ENCODE measurements at regions not wholly inside any gene's neighbourhood (a gene's known extent, or its start where the extent isn't known, plus 50 kb on each side); places are given as distances from the start of the nearest gene placed in this dataset.

DNA sequence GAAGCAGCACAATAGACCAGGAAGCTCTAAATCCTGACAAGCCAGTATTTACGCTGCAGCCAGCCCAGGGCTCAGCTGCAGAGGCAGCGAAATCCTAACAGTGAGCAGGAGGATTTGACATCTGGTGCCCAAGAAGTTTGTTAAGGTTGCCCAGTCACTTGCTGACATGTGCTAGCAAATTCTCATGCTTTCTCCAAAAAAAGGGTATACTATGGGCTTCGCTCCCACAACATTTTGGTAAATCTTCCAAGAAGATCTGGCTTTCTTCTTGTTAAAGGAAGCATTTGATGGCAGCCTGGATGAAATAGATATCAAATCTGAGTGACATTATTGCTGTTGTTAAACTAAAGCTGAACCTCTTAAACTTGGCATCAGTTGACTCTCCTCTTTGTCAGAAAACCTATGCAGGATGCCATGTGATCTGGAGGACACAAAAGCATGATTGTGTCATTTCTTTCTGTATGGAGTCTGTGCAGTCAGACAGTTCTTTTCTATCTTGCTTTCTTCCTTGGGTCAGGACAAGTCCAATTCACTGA lies 949.7 kb upstream of the RBFOX1 start:
- no peak overlapping the region for H3K4me3 ChIP-seq

DNA sequence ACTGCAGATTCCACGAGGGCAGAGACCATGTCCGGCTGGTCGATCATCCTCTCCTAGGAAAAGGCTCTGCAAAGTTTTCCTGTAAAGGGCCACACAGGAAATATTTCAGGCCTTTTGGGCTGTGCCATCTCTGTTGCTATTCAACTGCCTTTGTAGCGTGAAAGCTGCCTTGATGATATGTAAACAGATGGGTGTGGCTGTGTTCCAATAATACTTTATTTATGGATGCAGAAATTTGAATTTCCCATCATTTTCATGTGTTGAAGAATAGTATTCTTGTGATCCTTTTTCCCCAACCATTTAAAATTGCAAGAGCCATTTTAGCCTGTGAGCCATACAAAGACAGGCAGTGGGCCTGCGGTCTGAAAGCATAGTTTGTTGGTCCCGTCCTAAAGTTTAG lies 950.7 kb upstream of the RBFOX1 start:
- no peak overlapping the region for H3K4me2 ChIP-seq (ENCODE audit: unreplicated experiment)
- H3K4me1 ChIP-seq (ENCODE audit: insufficient read depth), result no peaks in the 10 kb centered on the region
- H3K79me2 ChIP-seq (ENCODE audit: insufficient read depth), result no peaks in the 10 kb centered on the region
- H3K4me3 ChIP-seq, result no peak overlapping the region
- whole genome bisulfite sequencing, 2 experiments (ENCODE audit: low coverage in 1 of 2, low lambda C conversion rate in 2 of 2, missing lambda C conversion rate in 2 of 2), result 42 to 43% methylated on average over 6 of the region's 6 CpGs
- no peak overlapping the region for H3K27ac ChIP-seq
- H4K20me1 ChIP-seq (ENCODE audit: insufficient read depth), result no peaks in the 10 kb centered on the region
- TF ChIP-seq EZH2 (IDR thresholded peaks at IDR 0.05; ENCODE audit: insufficient read depth, poor library complexity, severe bottlenecking) (no peak), EZH2phosphoT487 (IDR thresholded peaks at IDR 0.05; ENCODE audit: insufficient read depth, low read depth) (no peak)
- DNase-seq, result no peak
- no peaks in the 10 kb centered on the region for H3K9me3 ChIP-seq (ENCODE audit: low read depth)
- H3K9ac ChIP-seq, result no peak overlapping the region
- no peaks in the 10 kb centered on the region for H3F3A ChIP-seq (ENCODE audit: insufficient read depth)
- in situ Hi-C loops (cut with MboI), result no loop called here
- H3K27me3 ChIP-seq (replicated peaks; ENCODE audit: insufficient read depth), result no peaks in the 10 kb centered on the region
- H2AFZ ChIP-seq, result no peak overlapping the region
- H3K9me2 ChIP-seq (ENCODE audit: insufficient read depth), result no peaks in the 10 kb centered on the region
- H3K36me3 ChIP-seq (ENCODE audit: low read depth), result no peaks in the 10 kb centered on the region

More for the DNA sequence above, 949.7 kb upstream of the RBFOX1 start:
- Histone ChIP-seq H3F3A (ENCODE audit: insufficient read depth) (no peaks in the 10 kb centered on the region), H2AFZ (no peak overlapping the region), H3K9me3 (ENCODE audit: low read depth) (no peaks in the 10 kb centered on the region), H4K20me1 (ENCODE audit: insufficient read depth) (no peaks in the 10 kb centered on the region), H3K4me1 (ENCODE audit: insufficient read depth) (no peaks in the 10 kb centered on the region), H3K9ac (no peak overlapping the region), H3K9me2 (ENCODE audit: insufficient read depth) (no peaks in the 10 kb centered on the region), H3K36me3 (ENCODE audit: low read depth) (no peaks in the 10 kb centered on the region), H3K27me3 (replicated peaks; ENCODE audit: insufficient read depth) (no peaks in the 10 kb centered on the region), H3K79me2 (ENCODE audit: insufficient read depth) (no peaks in the 10 kb centered on the region), H3K4me2 (ENCODE audit: unreplicated experiment) (no peak overlapping the region), H3K27ac (no peak overlapping the region)
- TF ChIP-seq EZH2phosphoT487 (IDR thresholded peaks at IDR 0.05; ENCODE audit: insufficient read depth, low read depth) (no peak), EZH2 (IDR thresholded peaks at IDR 0.05; ENCODE audit: insufficient read depth, poor library complexity, severe bottlenecking) (no peak)
- in situ Hi-C loops (cut with MboI), result no loop called here
- DNase-seq, result no peak
- WGBS, 2 experiments (ENCODE audit: low coverage in 1 of 2, low lambda C conversion rate in 2 of 2, missing lambda C conversion rate in 2 of 2), result 13 to 16% methylated on average over 3 of the region's 3 CpGs

DNA sequence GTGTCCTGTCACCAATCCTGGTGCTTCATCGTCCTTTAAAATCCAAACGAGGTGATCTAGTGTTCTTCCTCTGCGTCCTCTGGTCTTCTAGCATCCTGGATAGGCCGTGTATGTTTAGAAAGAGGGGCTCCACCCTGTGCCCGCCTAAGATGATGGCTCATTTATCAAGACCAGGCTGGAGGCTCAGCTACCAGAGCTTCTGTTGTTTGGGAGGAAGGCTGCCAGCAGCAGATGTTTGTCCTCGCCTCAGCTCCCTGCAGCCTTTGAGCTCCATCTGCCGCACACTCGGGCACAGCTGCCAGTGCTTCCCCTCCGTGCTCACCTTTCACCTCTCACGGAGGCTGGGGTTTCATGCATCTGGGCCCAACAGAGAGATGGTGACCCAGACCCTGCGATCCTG lies 954.7 kb upstream of the RBFOX1 start:
- Histone ChIP-seq H3K4me3 (no peak overlapping the region), H3K27ac (no peak overlapping the region), H3K4me2 (ENCODE audit: unreplicated experiment) (no peak overlapping the region), H3K79me2 (ENCODE audit: insufficient read depth) (no peaks in the 10 kb centered on the region), H3K36me3 (ENCODE audit: low read depth) (no peaks in the 10 kb centered on the region), H3K9me3 (ENCODE audit: low read depth) (no peaks in the 10 kb centered on the region), H3K9me2 (ENCODE audit: insufficient read depth) (no peaks in the 10 kb centered on the region), H3K9ac (no peak overlapping the region), H3K4me1 (ENCODE audit: insufficient read depth) (no peaks in the 10 kb centered on the region), H3K27me3 (replicated peaks; ENCODE audit: insufficient read depth) (no peaks in the 10 kb centered on the region), H2AFZ (no peak overlapping the region), H4K20me1 (ENCODE audit: insufficient read depth) (no peaks in the 10 kb centered on the region), H3F3A (ENCODE audit: insufficient read depth) (no peaks in the 10 kb centered on the region)
- TF ChIP-seq EZH2 (IDR thresholded peaks at IDR 0.05; ENCODE audit: insufficient read depth, poor library complexity, severe bottlenecking), result no peak
- TF ChIP-seq EZH2phosphoT487 (IDR thresholded peaks at IDR 0.05; ENCODE audit: insufficient read depth, low read depth), result no peak
- 24 to 28% methylated on average over 11 of the region's 11 CpGs for WGBS, 2 experiments (ENCODE audit: low coverage in 1 of 2, low lambda C conversion rate in 2 of 2, missing lambda C conversion rate in 2 of 2)
- in situ Hi-C loops (cut with MboI), result loop anchor here (10.0 kb wide), 1 partner anchor 57 kb away; no protein-coding TSS in a partner anchor
- no peak for DNase-seq

DNA sequence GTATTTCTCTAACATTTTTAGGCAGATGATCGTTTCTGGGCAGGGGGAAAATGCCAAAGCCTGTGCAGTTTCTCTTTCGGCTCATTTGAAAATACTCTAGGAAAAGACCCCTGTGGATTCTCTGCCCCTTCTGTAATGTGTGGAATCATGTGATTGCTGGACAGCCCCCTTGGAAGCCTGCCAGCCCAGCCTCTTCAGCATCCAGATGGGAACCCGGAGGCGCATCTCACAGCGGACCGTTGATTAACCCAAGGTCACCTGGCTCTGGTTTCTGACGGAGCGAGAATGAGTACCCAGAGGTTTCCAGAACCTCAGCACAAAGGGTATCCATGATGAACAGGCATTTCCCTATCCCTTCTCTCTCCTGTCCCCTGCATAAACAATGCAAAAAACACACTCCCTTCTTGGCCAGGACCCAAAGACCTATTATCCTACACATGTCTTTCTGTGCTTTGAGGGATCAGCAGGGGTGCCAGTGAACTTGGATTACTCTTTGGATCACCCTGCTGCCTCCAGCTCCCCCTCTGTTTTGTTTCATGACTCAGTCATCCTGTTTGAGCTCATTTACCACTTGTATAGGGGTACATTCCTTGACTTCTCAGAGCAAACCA lies 957.1 kb upstream of the RBFOX1 start:
- no peaks in the 10 kb centered on the region for H3K9me2 ChIP-seq (ENCODE audit: insufficient read depth)
- H3K4me2 ChIP-seq (ENCODE audit: unreplicated experiment), result no peak overlapping the region
- in situ Hi-C loops (cut with MboI), result loop anchor here (10.0 kb wide), 1 partner anchor 59 kb away; no protein-coding TSS in a partner anchor
- no peaks in the 10 kb centered on the region for H3K4me1 ChIP-seq (ENCODE audit: insufficient read depth)
- no peak for TF ChIP-seq EZH2phosphoT487 (IDR thresholded peaks at IDR 0.05; ENCODE audit: insufficient read depth, low read depth)
- no peak for TF ChIP-seq EZH2 (IDR thresholded peaks at IDR 0.05; ENCODE audit: insufficient read depth, poor library complexity, severe bottlenecking)
- H3K27me3 ChIP-seq (replicated peaks; ENCODE audit: insufficient read depth), result no peaks in the 10 kb centered on the region
- no peaks in the 10 kb centered on the region for H3F3A ChIP-seq (ENCODE audit: insufficient read depth)
- H3K9me3 ChIP-seq (ENCODE audit: low read depth), result no peaks in the 10 kb centered on the region
- H3K36me3 ChIP-seq (ENCODE audit: low read depth), result no peaks in the 10 kb centered on the region
- no peak for DNase-seq
- H4K20me1 ChIP-seq (ENCODE audit: insufficient read depth), result no peaks in the 10 kb centered on the region
- no peak overlapping the region for H3K27ac ChIP-seq
- H3K4me3 ChIP-seq, result no peak overlapping the region
- H3K9ac ChIP-seq, result no peak overlapping the region
- no peaks in the 10 kb centered on the region for H3K79me2 ChIP-seq (ENCODE audit: insufficient read depth)
- H2AFZ ChIP-seq, result no peak overlapping the region
- WGBS, 2 experiments (ENCODE audit: low coverage in 1 of 2, low lambda C conversion rate in 2 of 2, missing lambda C conversion rate in 2 of 2), result 3 to 4% methylated on average over 8 of the region's 8 CpGs

Measured in GM23248 (cell line).